ENCODE measurements at regions not wholly inside any gene's neighbourhood (a gene's known extent, or its start where the extent isn't known, plus 50 kb on each side); places are given as distances from the start of the nearest gene placed in this dataset.

DNA sequence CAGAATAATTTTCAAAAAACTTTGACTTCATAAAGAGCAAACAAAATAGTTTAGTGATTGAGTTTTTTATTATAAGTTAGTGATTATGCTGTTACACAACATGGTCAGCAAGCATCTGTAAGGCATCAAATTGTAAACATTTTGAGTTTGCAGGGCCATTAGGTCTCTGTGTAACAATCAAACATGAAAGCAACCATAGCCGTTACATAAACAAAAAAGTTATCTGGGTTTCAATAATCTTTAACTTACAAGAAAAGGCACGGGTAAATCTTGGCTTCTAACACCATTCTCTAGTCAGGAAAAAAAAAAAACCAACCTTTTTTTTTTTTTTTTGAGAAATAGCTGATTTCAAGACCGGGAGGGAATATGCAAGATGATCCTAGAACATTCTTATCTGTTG, 1941.1 kb downstream of the PCDH7 start:
- no peak for TF ChIP-seq CTCF (conservative IDR thresholded peaks at IDR 0.05; ENCODE audit: low read depth, low read length)
- TF ChIP-seq EZH2 (IDR thresholded peaks at IDR 0.05; ENCODE audit: borderline replicate concordance, low read depth, low read length, poor library complexity, severe bottlenecking): no peak
